ENCODE measurements at regions not wholly inside any gene's neighbourhood (a gene's known extent, or its start where the extent isn't known, plus 50 kb on each side); places are given as distances from the start of the nearest gene placed in this dataset.

- TF ChIP-seq CTCF (IDR thresholded peaks at IDR 0.05) (no peak), EZH2 (IDR thresholded peaks at IDR 0.05) (no peak)
Observed at GRCh38 chr15:58264053-58264971, 126.1 kb downstream of the AQP9 start.

Measured in neural progenitor cell (in vitro differentiated cells).